ENCODE measurements at regions not wholly inside any gene's neighbourhood (a gene's known extent, or its start where the extent isn't known, plus 50 kb on each side); places are given as distances from the start of the nearest gene placed in this dataset.

- no peak for DNase-seq
Observed at GRCh38 chr2:237016121-237016915, 69.4 kb upstream of the COPS8 start.

- DNase-seq, result no peak
Observed at GRCh38 chr2:237020090-237020489, 65.6 kb upstream of the COPS8 start.

- DNase-seq, result no peak
Observed at GRCh38 chr2:237022533-237022932, 63.2 kb upstream of the COPS8 start.

GRCh38 chr2:237024255-237024654 lies 61.4 kb upstream of the COPS8 start:
- no peak for DNase-seq

GRCh38 chr2:237025090-237025865 lies 60.4 kb upstream of the COPS8 start:
- no peak for DNase-seq

GRCh38 chr2:237026981-237027711 lies 58.5 kb upstream of the COPS8 start:
- peak; percentile 43 for DNase-seq

GRCh38 chr2:237027712-237028029 lies 58.0 kb upstream of the COPS8 start:
- no peak for DNase-seq

- DNase-seq, result no peak
Observed at GRCh38 chr2:237030382-237030781, 55.3 kb upstream of the COPS8 start.

GRCh38 chr2:237033536-237034060 lies 52.1 kb upstream of the COPS8 start:
- no peak for DNase-seq

GRCh38 chr2:237035781-237036475 lies 49.8 kb upstream of the COPS8 start:
- DNase-seq, result no peak

Measured in activated T-cell treated with anti-CD3 and anti-CD28 coated beads, Interleukin-2, amount 50 U/mL, for 1 hour (primary cell).